LNCaP clone FGC (cell line): ENCODE measurements at regions not wholly inside any gene's neighbourhood (a gene's known extent, or its start where the extent isn't known, plus 50 kb on each side); places are given as distances from the start of the nearest gene placed in this dataset.

Experiments
- DNase-seq: peaks from one replicate; pipeline ENCODE4 v3.0.0-alpha.2; 2011; ENCODE audit warnings: low read depth
- H3K4me3 ChIP-seq: 2 replicates; pipeline ENCODE4 v1.5.1; 2011; ENCODE audit warnings: mild to moderate bottlenecking, low read depth, low read length, control low read depth
- TF ChIP-seq, protein P1 (sequence below): IDR thresholded peaks from 2 replicates; pipeline ENCODE4 v1.5.1; 2012; ENCODE audit warnings: mild to moderate bottlenecking; ENCODE audit not compliant: control insufficient read depth, insufficient read depth; ENCODE audit errors: extremely low read depth

DNA sequence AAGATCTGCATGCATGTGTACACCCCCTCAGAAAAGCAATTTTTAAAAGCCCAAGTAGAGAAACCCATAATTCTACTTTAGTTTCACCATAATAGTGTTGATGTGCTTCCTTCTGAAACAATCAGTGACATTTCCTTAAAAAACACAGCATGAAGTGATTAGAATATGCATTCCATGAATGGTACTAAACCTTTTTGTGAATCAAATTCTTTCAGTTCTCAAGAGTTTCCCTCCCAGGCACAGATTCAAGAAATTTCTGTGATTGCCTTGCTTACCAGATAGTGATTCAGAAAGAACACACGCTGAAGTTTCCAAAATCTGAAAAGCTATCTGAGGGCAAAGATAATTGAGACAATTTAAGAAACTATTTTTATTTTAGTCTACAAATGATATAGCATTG is 136.4 kb upstream of the ADGRL2 start:
- no peak overlapping the region for H3K4me3 ChIP-seq
- TF ChIP-seq, protein P1, sequence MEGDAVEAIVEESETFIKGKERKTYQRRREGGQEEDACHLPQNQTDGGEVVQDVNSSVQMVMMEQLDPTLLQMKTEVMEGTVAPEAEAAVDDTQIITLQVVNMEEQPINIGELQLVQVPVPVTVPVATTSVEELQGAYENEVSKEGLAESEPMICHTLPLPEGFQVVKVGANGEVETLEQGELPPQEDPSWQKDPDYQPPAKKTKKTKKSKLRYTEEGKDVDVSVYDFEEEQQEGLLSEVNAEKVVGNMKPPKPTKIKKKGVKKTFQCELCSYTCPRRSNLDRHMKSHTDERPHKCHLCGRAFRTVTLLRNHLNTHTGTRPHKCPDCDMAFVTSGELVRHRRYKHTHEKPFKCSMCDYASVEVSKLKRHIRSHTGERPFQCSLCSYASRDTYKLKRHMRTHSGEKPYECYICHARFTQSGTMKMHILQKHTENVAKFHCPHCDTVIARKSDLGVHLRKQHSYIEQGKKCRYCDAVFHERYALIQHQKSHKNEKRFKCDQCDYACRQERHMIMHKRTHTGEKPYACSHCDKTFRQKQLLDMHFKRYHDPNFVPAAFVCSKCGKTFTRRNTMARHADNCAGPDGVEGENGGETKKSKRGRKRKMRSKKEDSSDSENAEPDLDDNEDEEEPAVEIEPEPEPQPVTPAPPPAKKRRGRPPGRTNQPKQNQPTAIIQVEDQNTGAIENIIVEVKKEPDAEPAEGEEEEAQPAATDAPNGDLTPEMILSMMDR = no peak
- no peak for DNase-seq

GRCh38 chr1:81662913-81663526 is 137.7 kb upstream of the ADGRL2 start:
- H3K4me3 ChIP-seq = no peak overlapping the region
- DNase-seq = no peak
- TF ChIP-seq, protein P1 = no peak

DNA sequence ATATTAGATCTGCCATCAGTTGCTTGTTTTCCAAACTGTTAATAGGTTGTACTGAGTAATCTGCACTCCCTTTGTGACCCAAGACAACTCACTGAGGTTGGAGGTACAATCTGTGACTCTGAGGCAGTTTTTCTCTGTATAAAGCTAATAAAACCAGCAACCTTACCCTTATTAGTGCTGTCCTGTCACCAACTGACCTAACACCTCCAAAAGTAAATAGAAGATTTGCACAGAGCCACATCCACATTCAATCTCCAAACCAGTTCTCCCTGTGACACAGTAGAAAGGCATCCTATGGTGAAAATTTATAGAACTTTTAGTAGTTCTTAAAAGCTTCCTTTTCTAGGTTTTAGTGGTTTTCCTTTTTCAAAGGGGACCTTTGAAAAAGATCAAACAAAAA is 140.4 kb upstream of the ADGRL2 start:
- TF ChIP-seq, protein P1 = no peak
- H3K4me3 ChIP-seq = no peak overlapping the region
- DNase-seq = peak; percentile 41

DNA sequence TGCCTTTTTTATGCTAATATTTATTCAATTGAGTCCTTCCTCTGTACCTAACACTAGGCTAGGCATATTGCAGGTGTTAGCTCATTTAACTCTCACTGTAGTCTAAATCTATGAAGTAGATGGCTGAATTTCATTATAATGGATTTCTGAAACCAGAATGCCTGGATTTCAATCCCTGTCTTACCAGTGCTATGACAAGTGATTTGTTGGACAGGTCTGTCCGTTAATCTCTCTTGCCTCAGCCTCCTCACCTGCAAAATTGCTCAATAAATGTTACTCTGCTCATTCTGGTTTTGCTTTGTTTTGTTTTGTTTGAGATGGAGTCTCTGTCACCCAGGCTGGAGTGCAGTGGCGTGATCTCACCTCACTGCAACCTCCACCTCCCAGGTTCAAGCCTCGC is 146.1 kb upstream of the ADGRL2 start:
- no peak for DNase-seq
- TF ChIP-seq, protein P1 = no peak
- no peak overlapping the region for H3K4me3 ChIP-seq

DNA sequence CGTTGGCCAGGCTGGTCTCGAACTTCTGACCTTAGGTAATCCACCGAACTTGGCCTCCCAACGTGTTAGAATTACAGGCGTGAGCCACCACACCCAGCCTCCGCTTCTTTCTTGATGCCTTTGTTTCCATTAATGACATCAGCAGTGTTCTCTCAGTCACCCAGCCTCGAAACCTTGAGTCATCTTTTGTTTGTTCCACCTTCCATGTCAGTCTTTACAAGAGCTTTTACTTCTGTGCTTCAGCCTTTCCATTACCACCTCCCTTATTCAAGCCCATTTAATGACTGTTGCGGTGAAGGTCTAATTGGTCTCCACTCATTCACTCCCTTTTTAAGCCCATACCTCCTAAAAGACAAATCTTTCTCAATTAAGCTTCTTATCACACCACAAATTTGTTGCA is 146.6 kb upstream of the ADGRL2 start:
- DNase-seq = no peak
- TF ChIP-seq, protein P1 = no peak

GRCh38 chr1:81650776-81651175 is 150.0 kb upstream of the ADGRL2 start:
- H3K4me3 ChIP-seq = no peak overlapping the region
- no peak for DNase-seq
- TF ChIP-seq, protein P1 = no peak

More for the DNA sequence above, 146.6 kb upstream of the ADGRL2 start:
- H3K4me3 ChIP-seq = no peak overlapping the region

DNA sequence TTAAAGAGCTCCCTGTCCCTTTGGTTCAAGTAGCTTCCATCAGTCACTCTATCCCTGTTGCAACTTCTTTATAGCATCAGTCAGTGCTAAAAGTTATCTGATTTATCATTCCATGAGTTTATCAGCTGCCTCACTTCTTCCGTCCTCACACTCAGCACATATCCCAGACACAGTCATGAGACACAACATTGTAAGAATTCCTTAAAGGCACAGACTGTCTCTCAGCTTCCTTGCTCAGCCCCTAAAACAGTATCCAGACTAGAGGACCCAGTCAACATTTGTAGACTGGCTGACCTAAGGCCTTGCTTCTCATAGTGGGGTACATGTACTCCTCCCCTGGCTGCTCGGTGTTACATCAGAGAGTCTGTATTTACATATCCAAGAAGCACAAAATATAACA is 164.9 kb upstream of the ADGRL2 start:
- TF ChIP-seq, protein P1 = no peak
- no peak for DNase-seq
- H3K4me3 ChIP-seq = no peak overlapping the region
